ENCODE measurements at regions not wholly inside any gene's neighbourhood (a gene's known extent, or its start where the extent isn't known, plus 50 kb on each side); places are given as distances from the start of the nearest gene placed in this dataset.

DNA sequence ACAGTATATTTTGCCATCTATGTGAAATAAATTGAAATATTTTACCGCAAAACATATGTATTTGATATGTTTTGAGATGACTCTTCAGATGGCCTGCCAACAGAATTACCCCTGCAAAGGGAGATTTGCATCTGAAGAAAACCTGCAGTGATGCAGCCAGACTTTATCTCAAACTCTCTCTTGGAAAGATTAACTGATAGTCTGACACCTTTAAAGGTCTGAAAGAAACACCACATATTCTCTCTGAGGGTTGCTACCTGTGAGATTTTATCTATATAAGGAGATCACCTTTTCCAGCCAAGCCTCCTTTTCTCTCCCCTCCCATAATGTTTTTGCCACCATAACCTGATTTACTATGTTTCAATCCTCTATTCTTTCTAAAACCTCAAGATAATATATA, 1106.3 kb upstream of the IGFBP7 start:
- TF ChIP-seq, protein P1, sequence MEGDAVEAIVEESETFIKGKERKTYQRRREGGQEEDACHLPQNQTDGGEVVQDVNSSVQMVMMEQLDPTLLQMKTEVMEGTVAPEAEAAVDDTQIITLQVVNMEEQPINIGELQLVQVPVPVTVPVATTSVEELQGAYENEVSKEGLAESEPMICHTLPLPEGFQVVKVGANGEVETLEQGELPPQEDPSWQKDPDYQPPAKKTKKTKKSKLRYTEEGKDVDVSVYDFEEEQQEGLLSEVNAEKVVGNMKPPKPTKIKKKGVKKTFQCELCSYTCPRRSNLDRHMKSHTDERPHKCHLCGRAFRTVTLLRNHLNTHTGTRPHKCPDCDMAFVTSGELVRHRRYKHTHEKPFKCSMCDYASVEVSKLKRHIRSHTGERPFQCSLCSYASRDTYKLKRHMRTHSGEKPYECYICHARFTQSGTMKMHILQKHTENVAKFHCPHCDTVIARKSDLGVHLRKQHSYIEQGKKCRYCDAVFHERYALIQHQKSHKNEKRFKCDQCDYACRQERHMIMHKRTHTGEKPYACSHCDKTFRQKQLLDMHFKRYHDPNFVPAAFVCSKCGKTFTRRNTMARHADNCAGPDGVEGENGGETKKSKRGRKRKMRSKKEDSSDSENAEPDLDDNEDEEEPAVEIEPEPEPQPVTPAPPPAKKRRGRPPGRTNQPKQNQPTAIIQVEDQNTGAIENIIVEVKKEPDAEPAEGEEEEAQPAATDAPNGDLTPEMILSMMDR (IDR thresholded peaks at IDR 0.05) = no peak
- no peak for TF ChIP-seq ZFX (IDR thresholded peaks at IDR 0.05; ENCODE audit: borderline replicate concordance)

Measured in 22Rv1 (cell line).